ENCODE measurements at regions not wholly inside any gene's neighbourhood (a gene's known extent, or its start where the extent isn't known, plus 50 kb on each side); places are given as distances from the start of the nearest gene placed in this dataset.

- no peak for TF ChIP-seq CTCF (IDR thresholded peaks at IDR 0.05 in 8 of 11, conservative IDR thresholded peaks at IDR 0.05 in 3 of 11)
- no peak for TF ChIP-seq POLR2A (IDR thresholded peaks at IDR 0.05)
- TF ChIP-seq POLR2AphosphoS5 (IDR thresholded peaks at IDR 0.05), result no peak
These were observed 83.6 kb upstream of the TTC29 start for GRCh38 chr4:147029296-147029695.
